ENCODE measurements at regions not wholly inside any gene's neighbourhood (a gene's known extent, or its start where the extent isn't known, plus 50 kb on each side); places are given as distances from the start of the nearest gene placed in this dataset.

- no peak for DNase-seq (ENCODE audit: low spot score)
- in situ Hi-C loops (cut with MboI; ENCODE audit: low sequenced_read_pairs, unreplicated experiment), result no loop called here
- TF ChIP-seq, protein P1, sequence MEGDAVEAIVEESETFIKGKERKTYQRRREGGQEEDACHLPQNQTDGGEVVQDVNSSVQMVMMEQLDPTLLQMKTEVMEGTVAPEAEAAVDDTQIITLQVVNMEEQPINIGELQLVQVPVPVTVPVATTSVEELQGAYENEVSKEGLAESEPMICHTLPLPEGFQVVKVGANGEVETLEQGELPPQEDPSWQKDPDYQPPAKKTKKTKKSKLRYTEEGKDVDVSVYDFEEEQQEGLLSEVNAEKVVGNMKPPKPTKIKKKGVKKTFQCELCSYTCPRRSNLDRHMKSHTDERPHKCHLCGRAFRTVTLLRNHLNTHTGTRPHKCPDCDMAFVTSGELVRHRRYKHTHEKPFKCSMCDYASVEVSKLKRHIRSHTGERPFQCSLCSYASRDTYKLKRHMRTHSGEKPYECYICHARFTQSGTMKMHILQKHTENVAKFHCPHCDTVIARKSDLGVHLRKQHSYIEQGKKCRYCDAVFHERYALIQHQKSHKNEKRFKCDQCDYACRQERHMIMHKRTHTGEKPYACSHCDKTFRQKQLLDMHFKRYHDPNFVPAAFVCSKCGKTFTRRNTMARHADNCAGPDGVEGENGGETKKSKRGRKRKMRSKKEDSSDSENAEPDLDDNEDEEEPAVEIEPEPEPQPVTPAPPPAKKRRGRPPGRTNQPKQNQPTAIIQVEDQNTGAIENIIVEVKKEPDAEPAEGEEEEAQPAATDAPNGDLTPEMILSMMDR (IDR thresholded peaks at IDR 0.05; ENCODE audit: borderline replicate concordance, control extremely low read depth, extremely low read depth, insufficient read depth, missing control alignments), result no peak
These were observed 203.7 kb upstream of the SLITRK2 start for GRCh38 chrX:145613894-145614293.

DNA sequence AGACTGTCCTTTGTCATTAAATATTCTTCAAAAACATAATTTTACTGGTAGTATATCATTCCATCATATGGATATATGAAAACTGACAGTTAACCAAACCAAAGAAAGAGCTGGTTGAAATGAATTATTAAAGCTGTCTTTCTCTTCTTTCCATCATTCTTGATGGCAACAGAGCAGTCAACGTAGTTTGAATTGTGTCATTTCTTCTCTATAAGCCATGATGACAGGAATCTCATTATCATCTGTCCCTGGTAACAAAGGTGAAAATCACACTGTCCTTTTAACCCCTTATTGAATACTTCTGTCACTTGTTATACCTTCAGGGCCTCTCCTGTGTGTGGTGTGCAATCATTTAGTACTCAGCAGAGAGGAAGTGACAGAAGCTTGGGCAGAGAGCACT lies 197.0 kb upstream of the SLITRK2 start:
- in situ Hi-C loops (cut with MboI; ENCODE audit: low sequenced_read_pairs, unreplicated experiment), result no loop called here
- TF ChIP-seq, protein P1 (IDR thresholded peaks at IDR 0.05; ENCODE audit: borderline replicate concordance, control extremely low read depth, extremely low read depth, insufficient read depth, missing control alignments), result no peak

DNA sequence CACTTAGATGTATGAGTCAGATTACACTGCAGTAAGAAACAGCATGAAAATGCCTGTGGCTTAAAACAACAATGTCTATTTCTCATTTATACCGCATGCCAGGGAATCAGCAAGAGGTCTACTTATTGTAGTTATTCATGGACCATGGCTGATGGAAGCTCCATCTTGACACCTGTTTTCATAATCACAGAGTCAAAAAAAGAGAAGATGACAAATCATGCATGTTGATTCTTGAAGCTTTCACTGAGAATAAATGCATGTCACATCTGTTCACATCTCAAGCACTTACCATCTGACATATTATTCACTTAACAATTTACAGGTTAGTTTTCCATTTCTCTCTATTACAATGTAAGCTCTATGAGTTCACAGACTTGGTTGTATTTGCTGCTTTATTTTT lies 194.2 kb upstream of the SLITRK2 start:
- in situ Hi-C loops (cut with MboI; ENCODE audit: low sequenced_read_pairs, unreplicated experiment), result no loop called here
- DNase-seq (ENCODE audit: low spot score), result no peak

More for the DNA sequence above, 197.0 kb upstream of the SLITRK2 start:
- DNase-seq (ENCODE audit: low spot score), result no peak

DNA sequence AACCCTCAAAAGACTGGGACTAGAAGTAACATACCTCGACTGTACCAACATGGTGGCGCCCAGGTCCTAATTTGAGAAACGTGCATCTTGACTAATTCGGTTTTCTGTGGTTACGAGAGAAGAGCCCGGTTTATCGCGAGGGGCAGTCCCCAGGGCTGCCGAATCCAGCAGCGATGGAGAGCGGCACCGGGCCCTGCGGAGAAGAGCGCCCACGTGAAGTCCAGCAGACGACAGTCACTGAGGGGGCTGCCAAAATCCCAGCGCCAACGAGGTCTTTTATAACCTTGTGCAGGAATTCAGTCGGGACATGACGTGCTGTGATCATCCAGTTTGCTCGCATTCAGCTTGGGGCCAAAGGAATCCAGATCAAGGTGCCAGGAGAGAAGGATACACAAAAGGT lies 187.5 kb upstream of the SLITRK2 start:
- in situ Hi-C loops (cut with MboI; ENCODE audit: low sequenced_read_pairs, unreplicated experiment), result no loop called here
- DNase-seq (ENCODE audit: low spot score), result no peak
- TF ChIP-seq, protein P1 (IDR thresholded peaks at IDR 0.05; ENCODE audit: borderline replicate concordance, control extremely low read depth, extremely low read depth, insufficient read depth, missing control alignments), result no peak

More for the DNA sequence above, 194.2 kb upstream of the SLITRK2 start:
- TF ChIP-seq, protein P1 (IDR thresholded peaks at IDR 0.05; ENCODE audit: borderline replicate concordance, control extremely low read depth, extremely low read depth, insufficient read depth, missing control alignments), result no peak

DNA sequence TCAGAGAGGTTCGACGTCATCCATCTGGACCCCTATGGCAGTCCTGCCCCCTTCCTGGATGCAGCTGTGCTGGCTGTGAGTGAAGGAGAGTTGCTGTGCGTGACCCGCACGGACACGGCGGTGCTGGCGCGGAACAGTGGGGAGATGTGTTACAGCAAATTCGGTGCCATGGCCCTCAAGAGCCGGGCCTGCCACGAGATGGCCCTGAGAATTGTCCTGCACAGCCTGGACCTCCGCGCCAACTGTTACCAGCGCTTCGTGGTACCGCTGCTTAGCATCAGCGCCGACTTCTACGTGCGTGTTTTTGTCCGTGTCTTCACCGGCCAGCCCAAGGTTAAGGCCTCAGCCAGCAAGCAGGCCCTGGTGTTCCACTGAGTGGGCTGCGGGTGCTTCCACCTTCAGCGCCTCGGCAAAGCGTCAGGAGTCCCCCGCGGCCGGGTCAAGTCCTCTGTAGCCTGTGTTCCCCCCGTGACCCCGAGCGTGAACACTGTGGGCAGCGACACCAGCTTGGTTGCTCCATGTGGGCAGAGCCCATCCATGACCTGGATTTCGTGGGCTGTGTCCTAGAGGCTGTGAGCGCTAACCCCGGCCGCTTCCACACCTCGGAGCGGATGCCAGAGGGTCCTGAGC lies 186.7 kb upstream of the SLITRK2 start:
- TF ChIP-seq, protein P1 (IDR thresholded peaks at IDR 0.05; ENCODE audit: borderline replicate concordance, control extremely low read depth, extremely low read depth, insufficient read depth, missing control alignments), result no peak
- DNase-seq (ENCODE audit: low spot score), result no peak
- in situ Hi-C loops (cut with MboI; ENCODE audit: low sequenced_read_pairs, unreplicated experiment), result no loop called here

GRCh38 chrX:145631461-145631951 lies 186.1 kb upstream of the SLITRK2 start:
- in situ Hi-C loops (cut with MboI; ENCODE audit: low sequenced_read_pairs, unreplicated experiment), result no loop called here
- TF ChIP-seq, protein P1 (IDR thresholded peaks at IDR 0.05; ENCODE audit: borderline replicate concordance, control extremely low read depth, extremely low read depth, insufficient read depth, missing control alignments), result no peak
- DNase-seq (ENCODE audit: low spot score), result no peak
